Fibroblast of lung (primary cell): ENCODE measurements at regions not wholly inside any gene's neighbourhood (a gene's known extent, or its start where the extent isn't known, plus 50 kb on each side); places are given as distances from the start of the nearest gene placed in this dataset.

Source experiments
- DNase-seq, 2 donors: peaks; one replicate each; pipeline versions ENCODE4 v3.0.0 to v3.0.0-alpha.2; 2010; ENCODE audit warnings: low read depth in 2 of 2
- H2AFZ ChIP-seq: 2 replicates; pipeline ENCODE4 v1.5.1; 2012; ENCODE audit warnings: low read length, control low read depth, inconsistent platforms
- H3K27ac ChIP-seq: 2 replicates; pipeline ENCODE4 v1.5.1; 2011; ENCODE audit warnings: low read length, control low read depth; ENCODE audit not compliant: insufficient read depth
- H3K27me3 ChIP-seq: 2 replicates; pipeline ENCODE4 v1.5.1; 2011; ENCODE audit warnings: mild to moderate bottlenecking, low read length; ENCODE audit not compliant: control insufficient read depth, insufficient read depth
- H3K36me3 ChIP-seq: 2 replicates; pipeline ENCODE4 v1.5.1; 2011; ENCODE audit warnings: low read length; ENCODE audit not compliant: control insufficient read depth, insufficient read depth
- H3K4me1 ChIP-seq: 2 replicates; pipeline ENCODE4 v1.5.1; 2011; ENCODE audit warnings: low read length; ENCODE audit not compliant: control insufficient read depth, insufficient read depth; ENCODE audit errors: extremely low read depth
- H3K4me2 ChIP-seq: 2 replicates; pipeline ENCODE4 v1.5.1; 2011; ENCODE audit warnings: low read length, control low read depth; ENCODE audit not compliant: insufficient read depth; ENCODE audit errors: extremely low read depth
- H3K4me3 ChIP-seq, 4 experiments: fragments of 200-600 bp in 1 of 4; sonication (generic) in 1 of 4; replicated peaks in 1 of 4; 2 replicates each; pipeline ENCODE4 v1.5.1; 2011 to 2016; ENCODE audit warnings: low read length in 4 of 4, low read depth in 3 of 4, mild to moderate bottlenecking in 3 of 4, control low read depth in 2 of 4, inconsistent platforms in 1 of 4, mixed read lengths in 1 of 4; ENCODE audit not compliant: insufficient read depth in 1 of 4; ENCODE audit errors: control extremely low read depth in 1 of 4
- H3K79me2 ChIP-seq: 2 replicates; pipeline ENCODE4 v1.5.1; 2012; ENCODE audit warnings: mild to moderate bottlenecking, low read length, inconsistent platforms; ENCODE audit not compliant: control insufficient read depth, insufficient read depth
- H3K9ac ChIP-seq: 2 replicates; pipeline ENCODE4 v1.5.1; 2011; ENCODE audit warnings: mild to moderate bottlenecking, low read length, control low read depth; ENCODE audit not compliant: insufficient read depth
- H3K9me3 ChIP-seq: 2 replicates; pipeline ENCODE4 v1.5.1; 2012; ENCODE audit warnings: low read depth, low read length; ENCODE audit not compliant: control insufficient read depth, insufficient read depth
- H4K20me1 ChIP-seq: 2 replicates; pipeline ENCODE4 v1.5.1; 2011; ENCODE audit warnings: low read length; ENCODE audit not compliant: control insufficient read depth, insufficient read depth; ENCODE audit errors: extremely low read depth
- CTCF ChIP-seq, 2 donors: IDR thresholded peaks in 1 of 2; conservative IDR thresholded peaks in 1 of 2; 1 replicate in 1 of 2; 2 replicates in 1 of 2; pipeline ENCODE4 v1.5.1; 2011 to 2012; ENCODE audit warnings: low read length in 2 of 2, control low read depth in 1 of 2, inconsistent platforms in 1 of 2, low read depth in 1 of 2, mild to moderate bottlenecking in 1 of 2
- EZH2 ChIP-seq: IDR thresholded peaks from 2 replicates; pipeline ENCODE4 v1.5.1; 2012; ENCODE audit warnings: low read length, control low read depth, mild to moderate bottlenecking; ENCODE audit errors: missing control alignments

GRCh38 chr1:118650107-118650807 lies 337.9 kb downstream of the TBX15 start:
- TF ChIP-seq EZH2 = no peak
- TF ChIP-seq CTCF (conservative IDR thresholded peaks at IDR 0.05 in 1 of 2, IDR thresholded peaks at IDR 0.05 in 1 of 2; ENCODE audit: low read depth in 1 of 2, low read length in 2 of 2) = no peak
- H3K27me3 ChIP-seq = no peaks in the 10 kb centered on the region
- no peaks in the 10 kb centered on the region for H3K79me2 ChIP-seq

GRCh38 chr1:118649369-118650106 lies 338.6 kb downstream of the TBX15 start:
- H3K9ac ChIP-seq = no peak overlapping the region
- TF ChIP-seq EZH2 (no peak), CTCF (conservative IDR thresholded peaks at IDR 0.05 in 1 of 2, IDR thresholded peaks at IDR 0.05 in 1 of 2; ENCODE audit: low read depth in 1 of 2, low read length in 2 of 2) (no peak)
- DNase-seq = no peak
- H3K27me3 ChIP-seq = no peaks in the 10 kb centered on the region
- H3K4me2 ChIP-seq = no peak overlapping the region
- H3K4me3 ChIP-seq = no peak overlapping the region
- H3K79me2 ChIP-seq = no peaks in the 10 kb centered on the region
- H3K9me3 ChIP-seq = no peaks in the 10 kb centered on the region
- H4K20me1 ChIP-seq = no peaks in the 10 kb centered on the region
- H3K27ac ChIP-seq = no peak overlapping the region
- no peaks in the 10 kb centered on the region for H3K4me1 ChIP-seq
- no peaks in the 10 kb centered on the region for H3K36me3 ChIP-seq
- H2AFZ ChIP-seq = no peak overlapping the region

More at GRCh38 chr1:118650107-118650807, 337.9 kb downstream of the TBX15 start:
- Histone ChIP-seq H3K36me3 (no peaks in the 10 kb centered on the region), H3K27ac (no peak overlapping the region), H4K20me1 (no peaks in the 10 kb centered on the region), H3K4me1 (no peaks in the 10 kb centered on the region), H3K4me2 (no peak overlapping the region), H3K4me3 (no peak overlapping the region), H3K9ac (no peak overlapping the region), H3K9me3 (no peaks in the 10 kb centered on the region), H2AFZ (no peak overlapping the region)
- DNase-seq = no peak

- TF ChIP-seq CTCF (conservative IDR thresholded peaks at IDR 0.05 in 1 of 2, IDR thresholded peaks at IDR 0.05 in 1 of 2; ENCODE audit: low read depth in 1 of 2, low read length in 2 of 2) (no peak), EZH2 (no peak)
- no peaks in the 10 kb centered on the region for H3K27me3 ChIP-seq
- H4K20me1 ChIP-seq = no peaks in the 10 kb centered on the region
- H3K4me3 ChIP-seq = no peak overlapping the region
- no peak overlapping the region for H2AFZ ChIP-seq
- H3K4me1 ChIP-seq = no peaks in the 10 kb centered on the region
- DNase-seq = no peak
- H3K4me2 ChIP-seq = no peak overlapping the region
- H3K79me2 ChIP-seq = no peaks in the 10 kb centered on the region
- H3K9me3 ChIP-seq = no peaks in the 10 kb centered on the region
- H3K9ac ChIP-seq = no peak overlapping the region
- no peaks in the 10 kb centered on the region for H3K36me3 ChIP-seq
- no peak overlapping the region for H3K27ac ChIP-seq
These were observed 352.1 kb downstream of the TBX15 start for GRCh38 chr1:118636004-118636403.
